ENCODE measurements at regions not wholly inside any gene's neighbourhood (a gene's known extent, or its start where the extent isn't known, plus 50 kb on each side); places are given as distances from the start of the nearest gene placed in this dataset.
"Not testable (repeated sequence)": the region's sequence is repeated elsewhere in the genome, so short reads cannot be mapped to it uniquely, and the experiment has no call there.

GRCh38 chr20:6660441-6660840 is 107.0 kb upstream of the BMP2 start:
- DNase-seq (ENCODE audit: low spot score) = no peak

DNA sequence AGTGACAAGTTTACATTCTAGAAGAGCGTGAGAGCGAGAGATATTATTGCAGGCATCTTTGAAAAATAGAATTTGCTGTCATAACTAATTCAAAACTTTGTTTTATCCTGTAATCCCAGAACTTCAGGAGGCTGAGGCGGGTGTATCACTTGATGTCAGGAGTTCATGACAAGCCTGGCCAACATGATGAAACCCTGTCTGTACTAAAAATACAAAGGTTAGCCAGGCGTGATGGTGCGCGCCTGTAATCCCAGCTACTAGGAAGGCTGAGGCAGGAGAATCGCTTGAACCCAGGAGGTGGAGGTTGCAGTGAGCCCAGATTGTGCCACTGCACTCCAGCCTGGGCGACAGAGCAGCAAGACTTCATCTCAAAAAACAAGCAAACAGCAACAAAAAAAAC is 108.6 kb upstream of the BMP2 start:
- DNase-seq (ENCODE audit: low spot score) = not testable (repeated sequence)

DNA sequence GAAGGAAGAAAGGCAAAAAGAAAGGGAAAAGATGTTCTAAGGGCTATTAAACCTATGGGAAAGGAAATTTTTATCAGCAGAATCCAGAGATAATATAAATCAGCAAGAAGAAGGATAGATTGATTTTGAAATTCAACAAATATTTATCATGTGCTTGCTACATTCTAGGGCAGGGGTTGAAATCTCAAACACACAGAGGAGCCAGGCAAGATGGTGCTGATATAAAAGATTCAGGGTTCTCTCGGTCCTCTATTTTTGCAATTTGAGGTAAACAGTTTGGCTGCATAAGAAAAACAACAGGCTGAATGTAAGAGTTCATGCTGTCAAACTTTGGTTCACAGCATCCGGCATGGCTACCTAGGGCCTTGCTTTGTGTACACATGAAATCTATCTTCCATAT is 109.6 kb upstream of the BMP2 start:
- DNase-seq (ENCODE audit: low spot score) = no peak

GRCh38 chr20:6657111-6657510 is 110.4 kb upstream of the BMP2 start:
- no peak for DNase-seq (ENCODE audit: low spot score)

DNA sequence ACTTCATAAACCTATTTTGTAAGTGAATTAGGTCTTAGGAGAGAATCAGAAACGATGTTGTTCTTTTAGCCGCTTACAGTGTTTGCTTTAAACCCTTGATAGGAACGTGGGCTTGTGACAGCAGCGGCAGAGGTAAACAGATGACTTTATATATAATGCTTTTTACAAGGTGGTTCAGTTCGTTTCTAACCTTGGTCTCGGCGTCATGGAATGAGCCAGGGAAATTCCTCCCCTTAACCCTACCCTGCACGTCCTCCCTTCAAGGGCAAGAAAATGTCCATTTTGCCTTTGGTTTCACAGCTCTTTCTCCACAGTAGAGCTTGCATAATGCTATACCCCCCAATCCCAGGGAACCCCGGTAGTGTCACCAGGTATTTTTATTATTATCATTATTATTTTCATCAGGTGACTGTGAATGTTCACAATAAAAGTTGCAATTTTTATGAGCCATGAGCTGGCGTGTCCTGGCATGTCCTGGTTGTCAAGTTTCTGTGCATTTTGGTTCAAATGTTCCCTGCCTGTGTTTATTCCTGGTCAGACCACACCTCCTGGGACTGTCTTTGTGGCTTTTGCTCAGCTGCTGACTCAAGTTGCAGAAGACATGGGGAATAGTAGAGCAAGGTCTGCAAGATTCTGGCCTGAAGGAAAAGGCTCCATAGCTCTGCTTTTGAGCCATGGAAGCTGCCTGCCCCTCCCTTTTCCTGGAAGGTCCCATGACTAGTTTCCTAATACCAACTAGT is 112.8 kb upstream of the BMP2 start:
- no peak for DNase-seq (ENCODE audit: low spot score)

DNA sequence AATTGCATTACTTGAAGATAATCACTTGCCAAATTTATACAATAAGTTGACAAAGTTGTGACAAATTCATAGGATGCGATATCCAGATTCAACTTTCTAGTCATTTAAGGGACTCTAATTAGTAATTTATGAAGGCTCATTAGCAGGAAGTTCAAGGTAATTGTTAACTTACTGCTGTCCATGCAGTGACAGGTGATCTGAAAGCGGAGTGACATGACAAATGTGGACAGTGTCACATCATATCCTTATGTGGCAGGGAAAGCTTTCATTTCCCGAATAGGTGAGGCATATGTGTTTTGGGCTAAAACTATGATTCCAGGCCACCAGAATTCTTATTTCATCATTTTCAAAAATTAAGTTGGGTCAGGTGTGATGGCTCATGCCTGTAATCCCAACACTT is 115.9 kb upstream of the BMP2 start:
- DNase-seq (ENCODE audit: low spot score) = no peak

GRCh38 chr20:6651016-6651415 is 116.5 kb upstream of the BMP2 start:
- no peak for DNase-seq (ENCODE audit: low spot score)

DNA sequence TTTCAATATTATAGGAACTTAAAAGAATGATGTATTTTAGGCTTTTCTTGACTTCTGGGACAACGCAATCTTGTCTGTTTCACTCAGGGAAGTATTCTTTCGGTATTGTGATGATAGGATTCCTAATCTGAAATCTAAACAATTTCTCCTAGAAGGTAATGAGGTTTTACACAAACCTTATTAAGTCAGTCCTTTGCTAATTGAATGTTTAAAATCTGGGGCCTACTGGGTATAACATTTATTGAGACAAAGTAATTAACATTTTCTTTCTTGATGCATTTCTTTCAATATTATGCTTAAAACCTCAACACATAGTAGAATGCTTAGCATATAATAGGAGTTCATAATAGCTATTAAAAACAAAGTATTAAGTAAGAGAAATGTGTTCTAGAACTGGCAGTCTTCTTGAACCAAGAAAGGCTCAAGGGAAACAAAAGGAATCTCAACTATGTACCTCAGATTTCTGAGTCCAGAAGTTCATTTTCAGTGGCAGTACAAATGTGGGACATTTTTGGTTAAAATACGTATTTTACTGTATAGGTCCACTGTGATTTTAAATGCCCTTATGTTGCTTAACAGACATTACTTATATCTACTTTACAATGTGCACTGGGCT is 121.4 kb upstream of the BMP2 start:
- DNase-seq (ENCODE audit: low spot score) = no peak

DNA sequence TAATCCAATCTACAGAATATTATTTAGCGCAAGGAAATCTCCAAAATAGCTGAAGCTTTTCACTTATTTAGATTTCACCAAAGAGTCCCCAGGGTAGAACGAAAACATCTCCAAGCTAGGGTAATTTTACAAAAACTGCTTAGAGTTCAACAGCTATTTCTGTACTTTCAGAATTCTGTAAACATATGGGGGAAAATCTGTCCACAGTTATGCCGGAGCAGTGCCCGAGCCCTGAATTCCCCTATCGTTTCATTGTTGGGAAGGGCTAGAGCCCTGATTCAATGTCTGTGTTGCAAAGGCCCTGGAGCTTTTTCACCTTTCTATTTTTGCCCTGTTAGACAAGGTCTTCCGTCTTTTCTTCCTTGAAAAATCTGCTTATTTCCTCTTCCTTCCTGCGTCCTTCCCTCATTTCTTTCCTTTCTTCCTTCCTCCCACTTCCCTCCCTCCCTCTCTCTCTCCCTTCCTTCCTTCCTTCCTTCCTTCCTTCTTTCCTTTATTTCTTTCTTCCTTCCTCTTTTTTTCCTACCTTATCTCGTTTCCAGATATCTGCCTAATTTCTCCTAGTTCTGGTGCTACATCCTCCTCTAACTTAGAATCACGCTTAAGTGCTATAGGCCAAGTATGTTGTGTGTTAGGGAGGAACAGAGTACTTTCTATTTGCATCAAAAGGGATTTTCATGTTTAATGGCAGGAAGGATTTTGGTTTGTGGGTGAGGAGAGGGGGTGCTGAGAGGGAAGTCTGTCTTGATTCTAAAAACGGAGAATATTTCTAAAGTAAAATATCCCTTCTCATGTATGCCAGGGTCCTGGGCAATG is 122.5 kb upstream of the BMP2 start:
- DNase-seq (ENCODE audit: low spot score) = no peak

DNA sequence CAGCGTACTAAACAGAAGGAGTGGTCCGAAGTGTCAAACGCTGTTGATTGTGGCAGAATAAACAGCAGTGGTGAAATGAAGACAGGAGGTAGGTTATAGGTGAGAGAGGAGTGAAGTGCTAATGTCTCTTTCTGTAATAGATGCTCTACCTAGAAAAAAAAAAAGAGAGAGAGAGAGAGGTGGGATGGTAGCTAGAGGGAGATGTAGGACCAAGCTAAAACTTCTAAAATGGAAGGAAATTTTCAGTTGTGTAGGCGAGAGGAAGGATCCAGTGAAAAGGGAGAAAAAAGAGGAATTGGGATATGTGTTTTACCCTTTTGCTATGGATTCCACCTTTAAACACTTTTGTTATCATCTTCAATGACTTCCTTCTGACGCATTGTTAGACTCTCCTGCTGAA is 126.5 kb upstream of the BMP2 start:
- no peak for DNase-seq (ENCODE audit: low spot score)

GRCh38 chr20:6637160-6637579 is 130.3 kb upstream of the BMP2 start:
- DNase-seq (ENCODE audit: low spot score) = no peak

DNA sequence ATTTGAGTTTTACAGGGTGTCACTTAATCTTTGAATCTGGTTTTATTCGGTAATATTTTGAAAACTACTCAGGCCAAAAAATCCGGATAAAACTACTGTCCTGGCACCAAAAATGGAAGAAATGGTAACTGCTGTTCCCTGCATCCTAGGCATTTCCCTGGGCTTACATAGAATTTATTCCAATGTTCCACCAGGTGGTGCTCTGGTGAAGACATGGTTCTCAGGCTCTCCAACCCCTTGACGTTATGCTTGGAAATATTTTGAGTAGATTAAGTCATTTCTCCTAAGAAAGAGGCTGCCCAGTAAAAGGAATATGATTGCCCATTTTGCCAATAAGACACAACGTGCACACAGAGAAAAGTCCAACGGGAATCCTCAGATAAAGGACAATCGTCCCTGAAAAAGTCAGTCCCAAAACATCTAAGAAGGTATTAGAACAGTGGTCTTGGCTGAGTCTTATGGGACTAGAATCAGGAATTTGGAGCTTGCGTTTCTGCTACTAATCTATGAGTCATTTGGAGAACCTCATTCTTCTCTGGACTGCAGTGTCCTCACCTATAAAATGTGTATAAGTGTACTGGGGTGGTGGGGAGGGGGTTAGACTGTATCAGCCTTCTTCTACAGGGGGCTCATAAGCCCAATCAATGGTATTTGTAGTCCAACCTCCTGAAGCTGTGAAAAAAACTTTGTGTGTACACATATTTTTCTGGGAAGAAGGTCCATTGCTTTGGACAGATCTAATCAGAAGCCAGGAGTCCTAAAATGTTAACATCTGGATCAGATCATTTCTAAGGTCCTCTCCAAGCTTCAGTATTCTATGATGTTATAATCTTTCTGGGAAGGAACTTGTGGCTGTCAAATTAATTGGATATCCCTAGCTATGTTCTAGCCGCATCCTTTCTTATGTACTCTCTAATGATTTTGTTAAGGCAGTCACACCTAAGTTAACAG is 131.0 kb upstream of the BMP2 start:
- DNase-seq (ENCODE audit: low spot score) = no peak

- DNase-seq (ENCODE audit: low spot score) = no peak
Measured at GRCh38 chr20:6635034-6635736, 132.3 kb upstream of the BMP2 start.

- DNase-seq (ENCODE audit: low spot score) = no peak
Measured at GRCh38 chr20:6632187-6632586, 135.3 kb upstream of the BMP2 start.

DNA sequence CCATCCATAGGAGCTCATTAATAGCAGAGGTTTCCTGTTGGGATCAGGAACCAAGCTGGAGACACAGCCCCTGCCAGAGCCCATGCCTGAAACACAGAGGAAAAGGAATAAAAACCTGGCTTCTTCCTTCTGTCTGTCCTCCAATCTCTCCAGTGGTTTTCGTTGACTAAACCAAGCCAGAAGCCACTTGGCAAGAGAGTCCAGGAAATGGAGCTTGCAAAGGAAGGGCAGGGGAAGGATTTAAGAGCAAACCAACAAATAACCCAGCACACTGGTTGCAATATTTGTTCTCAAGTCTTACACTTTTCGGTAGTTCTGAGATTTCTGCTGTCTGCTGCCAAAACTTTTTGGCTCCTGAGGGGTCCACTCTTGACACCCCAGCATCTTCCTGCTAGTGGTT is 137.0 kb upstream of the BMP2 start:
- DNase-seq (ENCODE audit: low spot score) = no peak

GRCh38 chr20:6629564-6629963 is 137.9 kb upstream of the BMP2 start:
- no peak for DNase-seq (ENCODE audit: low spot score)

- no peak for DNase-seq (ENCODE audit: low spot score)
Measured at GRCh38 chr20:6626805-6627204, 140.7 kb upstream of the BMP2 start.

DNA sequence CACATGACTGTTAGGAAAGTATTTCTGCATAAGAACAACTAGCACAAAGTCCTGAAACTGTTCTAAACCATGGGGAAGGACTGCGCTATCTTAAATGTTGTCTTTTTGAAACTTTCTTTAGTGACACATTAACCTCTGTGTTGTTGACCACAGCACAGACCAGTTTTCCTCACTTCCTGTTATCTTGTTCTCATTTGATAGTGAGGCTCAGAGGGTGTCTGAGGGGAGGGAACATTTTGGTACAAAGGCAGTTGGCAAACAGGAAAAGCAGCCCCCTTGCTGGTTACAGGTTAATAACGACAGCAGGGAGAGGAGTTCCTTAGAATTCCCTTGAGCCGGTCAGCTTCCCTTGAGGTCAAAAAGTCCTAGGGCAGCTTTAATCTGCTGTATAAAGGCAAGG is 143.5 kb upstream of the BMP2 start:
- DNase-seq (ENCODE audit: low spot score) = no peak

GRCh38 chr20:6622041-6622440 is 145.4 kb upstream of the BMP2 start:
- no peak for DNase-seq (ENCODE audit: low spot score)

DNA sequence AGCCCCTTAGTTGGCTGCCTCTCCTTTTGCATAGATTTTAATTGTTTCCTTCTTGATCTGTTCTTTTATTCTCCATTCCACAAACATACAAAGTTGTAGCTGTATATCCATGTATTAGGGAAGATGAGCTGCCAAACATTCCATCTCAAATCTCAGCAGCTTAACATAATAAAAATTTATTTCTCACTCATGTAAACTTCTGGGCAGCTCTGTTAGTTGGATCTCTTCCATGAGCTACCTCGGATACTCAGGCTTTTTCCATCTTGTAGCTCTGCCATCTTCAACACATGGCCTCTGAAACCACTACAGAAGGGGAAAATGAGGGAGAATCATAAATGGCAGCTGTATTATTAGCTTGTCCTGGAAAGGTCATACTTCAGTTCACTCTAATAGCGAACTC is 149.4 kb upstream of the BMP2 start:
- DNase-seq (ENCODE audit: low spot score) = no peak

DNA sequence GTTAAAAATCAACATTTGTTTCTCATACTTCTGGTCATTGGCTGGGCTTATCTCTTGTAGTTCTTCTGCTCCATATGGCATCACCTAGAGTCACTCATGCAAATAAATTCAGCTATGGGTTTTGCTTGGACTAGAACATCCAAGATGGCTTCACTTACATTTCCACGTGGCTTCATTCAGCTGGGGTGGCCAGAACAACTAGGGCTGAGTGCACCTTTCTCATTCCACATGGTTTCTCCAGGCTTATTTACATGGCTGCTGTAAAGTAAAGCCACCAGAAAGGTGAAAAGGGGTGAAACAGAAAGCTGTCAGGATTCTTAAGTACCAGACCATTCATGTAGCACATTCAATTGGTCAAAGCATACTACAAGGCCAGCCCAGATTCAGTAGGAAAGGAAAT is 151.1 kb upstream of the BMP2 start:
- no peak for DNase-seq (ENCODE audit: low spot score)

All from germinal center (tissue), 1 donor.